ENCODE measurements at regions not wholly inside any gene's neighbourhood (a gene's known extent, or its start where the extent isn't known, plus 50 kb on each side); places are given as distances from the start of the nearest gene placed in this dataset.

GRCh38 chr7:98534493-98534892 lies 82.6 kb upstream of the NPTX2 start:
- Mint-ChIP-seq H3K4me3 (ENCODE audit: unreplicated experiment) (no peak overlapping the region), H3K27me3 (ENCODE audit: insufficient read depth, unreplicated experiment) (no peaks in the 10 kb centered on the region), H3K36me3 (ENCODE audit: insufficient read depth, unreplicated experiment) (no peaks in the 10 kb centered on the region), H3K27ac (ENCODE audit: unreplicated experiment) (no peak overlapping the region), H3K4me1 (ENCODE audit: low read depth, unreplicated experiment) (no peaks in the 10 kb centered on the region), H3K9me3 (ENCODE audit: unreplicated experiment) (peaks cover 11% of the 10 kb centered on the region)
- Histone ChIP-seq H3K4me3 (ENCODE audit: low read depth, low read length) (no peak overlapping the region), H3K36me3 (ENCODE audit: control insufficient read depth, insufficient read depth, low read length) (no peaks in the 10 kb centered on the region), H3K4me1 (no peaks in the 10 kb centered on the region), H3K27me3 (replicated peaks; ENCODE audit: control insufficient read depth, insufficient read depth, low read length) (no peaks in the 10 kb centered on the region), H3K9me3 (no peaks in the 10 kb centered on the region)
- CTCF ChIA-PET, result no interaction called here
- DNase-seq, result no peak
- intact Hi-C loops (cut with micrococcal nuclease; ENCODE audit: unreplicated experiment), result no loop called here
- BruUV-seq (replicated peaks), result no TSS peak
- POLR2A ChIA-PET, result no interaction called here
- no peak for TF ChIP-seq CTCF (IDR thresholded peaks at IDR 0.05; ENCODE audit: insufficient read depth in 1 of 2, low read depth in 1 of 2, low read length in 1 of 2, severe bottlenecking in 1 of 2, unreplicated experiment in 1 of 2)

- ChIA-PET CTCF (no interaction called here), POLR2A (no interaction called here)
- DNase-seq, result no peak
- Histone ChIP-seq H3K36me3 (ENCODE audit: control insufficient read depth, insufficient read depth, low read length) (no peaks in the 10 kb centered on the region), H3K4me1 (no peaks in the 10 kb centered on the region), H3K9me3 (no peaks in the 10 kb centered on the region), H3K27me3 (replicated peaks; ENCODE audit: control insufficient read depth, insufficient read depth, low read length) (no peaks in the 10 kb centered on the region), H3K4me3 (ENCODE audit: low read depth, low read length) (no peak overlapping the region)
- H3K4me3 Mint-ChIP-seq (ENCODE audit: unreplicated experiment), result no peak overlapping the region
- no peaks in the 10 kb centered on the region for H3K4me1 Mint-ChIP-seq (ENCODE audit: low read depth, unreplicated experiment)
- no TSS peak for BruUV-seq (replicated peaks)
- intact Hi-C loops (cut with micrococcal nuclease; ENCODE audit: unreplicated experiment), result no loop called here
- no peaks in the 10 kb centered on the region for H3K36me3 Mint-ChIP-seq (ENCODE audit: insufficient read depth, unreplicated experiment)
- no peak for TF ChIP-seq CTCF (IDR thresholded peaks at IDR 0.05; ENCODE audit: insufficient read depth in 1 of 2, low read depth in 1 of 2, low read length in 1 of 2, severe bottlenecking in 1 of 2, unreplicated experiment in 1 of 2)
- no peak overlapping the region for H3K27ac Mint-ChIP-seq (ENCODE audit: unreplicated experiment)
- peaks cover 8% of the 10 kb centered on the region for H3K9me3 Mint-ChIP-seq (ENCODE audit: unreplicated experiment)
- no peaks in the 10 kb centered on the region for H3K27me3 Mint-ChIP-seq (ENCODE audit: insufficient read depth, unreplicated experiment)
Measured at GRCh38 chr7:98531717-98532116, 85.4 kb upstream of the NPTX2 start.

- Mint-ChIP-seq H3K4me1 (ENCODE audit: low read depth, unreplicated experiment) (no peaks in the 10 kb centered on the region), H3K4me3 (ENCODE audit: unreplicated experiment) (no peak overlapping the region), H3K36me3 (ENCODE audit: insufficient read depth, unreplicated experiment) (no peaks in the 10 kb centered on the region), H3K27ac (ENCODE audit: unreplicated experiment) (no peak overlapping the region), H3K9me3 (ENCODE audit: unreplicated experiment) (no peaks in the 10 kb centered on the region), H3K27me3 (ENCODE audit: insufficient read depth, unreplicated experiment) (no peaks in the 10 kb centered on the region)
- intact Hi-C loops (cut with micrococcal nuclease; ENCODE audit: unreplicated experiment), result no loop called here
- no peaks in the 10 kb centered on the region for H3K36me3 ChIP-seq (ENCODE audit: control insufficient read depth, insufficient read depth, low read length)
- no TSS peak for BruUV-seq (replicated peaks)
- DNase-seq, result no peak
- peaks cover 5% of the 10 kb centered on the region; the same call in 1 of the 2 replicates for H3K9me3 ChIP-seq
- H3K4me1 ChIP-seq, result no peaks in the 10 kb centered on the region
- no peak overlapping the region for H3K4me3 ChIP-seq (ENCODE audit: low read depth, low read length)
- no peaks in the 10 kb centered on the region for H3K27me3 ChIP-seq (replicated peaks; ENCODE audit: control insufficient read depth, insufficient read depth, low read length)
- CTCF ChIA-PET, result no interaction called here
- TF ChIP-seq CTCF (IDR thresholded peaks at IDR 0.05; ENCODE audit: insufficient read depth in 1 of 2, low read depth in 1 of 2, low read length in 1 of 2, severe bottlenecking in 1 of 2, unreplicated experiment in 1 of 2), result no peak
- POLR2A ChIA-PET, result no interaction called here
Measured at GRCh38 chr7:98528079-98528478, 89.0 kb upstream of the NPTX2 start.

Data from Caco-2 (cell line).